ENCODE measurements at regions not wholly inside any gene's neighbourhood (a gene's known extent, or its start where the extent isn't known, plus 50 kb on each side); places are given as distances from the start of the nearest gene placed in this dataset.

DNA sequence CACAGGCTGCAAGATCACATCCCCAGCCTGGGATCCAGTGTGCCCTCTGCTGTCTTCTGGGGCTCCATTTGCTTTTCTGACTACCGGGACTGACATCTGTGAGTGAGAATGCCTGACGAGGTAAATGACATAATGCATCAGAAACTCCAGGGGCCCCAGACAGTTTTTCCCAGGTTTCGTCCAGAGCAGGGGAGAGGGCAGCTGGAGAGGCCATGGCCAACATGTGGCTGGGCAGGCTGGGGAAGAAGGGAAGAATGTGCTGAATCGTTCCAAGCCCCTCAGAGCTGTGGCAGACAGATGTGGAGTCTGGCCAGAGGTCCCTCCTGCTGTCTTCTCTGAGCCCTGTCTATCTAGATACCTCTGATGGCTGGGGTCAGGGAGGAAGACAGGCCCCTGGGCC is 163.9 kb downstream of the TRIM29 start:
- TF ChIP-seq POLR2A (IDR thresholded peaks at IDR 0.05; ENCODE audit: low read depth, low read length) (no peak), POLR2AphosphoS5 (IDR thresholded peaks at IDR 0.05; ENCODE audit: low read depth, low read length) (no peak), TAF1 (IDR thresholded peaks at IDR 0.05; ENCODE audit: borderline replicate concordance, low read depth, low read length) (no peak)
